Epithelial cell of esophagus (primary cell): ENCODE measurements at regions not wholly inside any gene's neighbourhood (a gene's known extent, or its start where the extent isn't known, plus 50 kb on each side); places are given as distances from the start of the nearest gene placed in this dataset.

Experiments used
- DNase-seq: peaks from one replicate; pipeline ENCODE4 v3.0.0; 2010; ENCODE audit warnings: low read depth
- H3K4me3 ChIP-seq: 2 replicates; pipeline ENCODE4 v1.5.1; 2011; ENCODE audit warnings: mild to moderate bottlenecking, low read length, control low read depth
- CTCF ChIP-seq: IDR thresholded peaks from 2 replicates; pipeline ENCODE4 v1.5.1; 2011; ENCODE audit warnings: low read depth, mild to moderate bottlenecking, low read length, control low read depth, inconsistent platforms; ENCODE audit not compliant: insufficient read depth; ENCODE audit errors: missing control alignments

DNA sequence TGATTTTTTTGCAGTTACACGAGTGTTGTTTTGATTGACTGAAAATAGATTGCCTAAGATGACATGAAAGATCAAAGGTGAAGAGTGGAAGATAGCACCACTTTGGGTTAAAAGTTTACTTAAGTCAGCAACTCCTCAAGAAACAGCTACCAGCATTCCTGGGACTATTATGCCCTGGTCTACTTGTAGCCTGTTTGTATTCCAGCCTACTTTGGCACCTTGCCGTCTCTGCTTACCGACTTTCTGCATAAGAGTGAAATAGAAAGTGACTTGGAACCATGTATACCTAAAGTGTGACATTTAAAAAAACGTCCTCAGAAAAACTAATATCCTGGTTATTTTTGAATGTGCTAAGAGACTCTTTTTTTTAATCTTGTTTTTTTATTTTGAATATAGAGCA is 631.5 kb upstream of the PTBP2 start:
- no peak for DNase-seq
- H3K4me3 ChIP-seq = no peak overlapping the region
- no peak for TF ChIP-seq CTCF

- H3K4me3 ChIP-seq = no peak overlapping the region
- TF ChIP-seq CTCF = no peak
- DNase-seq = no peak
Measured at GRCh38 chr1:96095849-96096612, 625.6 kb upstream of the PTBP2 start.

GRCh38 chr1:96096613-96097321 is 624.8 kb upstream of the PTBP2 start:
- H3K4me3 ChIP-seq = no peak overlapping the region
- TF ChIP-seq CTCF = no peak

DNA sequence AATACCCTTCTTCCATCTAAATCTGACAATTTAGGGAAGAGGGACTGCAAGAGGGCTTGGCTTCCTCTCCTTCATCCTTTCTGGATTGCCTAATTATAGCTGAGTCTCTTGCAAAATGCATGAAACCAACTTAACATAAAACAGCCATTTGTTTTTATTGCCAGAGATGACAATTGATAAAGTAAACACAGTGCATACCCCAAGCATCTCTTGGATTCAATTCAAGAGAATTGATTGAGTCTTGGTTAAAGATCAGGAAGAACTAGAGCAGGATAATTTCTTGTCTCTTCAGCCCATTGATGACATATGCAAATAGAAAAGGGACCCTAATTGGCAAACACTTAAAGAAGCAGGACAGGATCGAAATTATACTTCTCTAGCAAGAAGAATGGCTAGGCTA is 617.1 kb upstream of the PTBP2 start:
- DNase-seq = no peak
- TF ChIP-seq CTCF = no peak
- H3K4me3 ChIP-seq = no peak overlapping the region

More at GRCh38 chr1:96096613-96097321, 624.8 kb upstream of the PTBP2 start:
- DNase-seq = peak; percentile 66

GRCh38 chr1:96104906-96105305 is 616.7 kb upstream of the PTBP2 start:
- no peak for DNase-seq
- TF ChIP-seq CTCF = no peak
- H3K4me3 ChIP-seq = no peak overlapping the region

DNA sequence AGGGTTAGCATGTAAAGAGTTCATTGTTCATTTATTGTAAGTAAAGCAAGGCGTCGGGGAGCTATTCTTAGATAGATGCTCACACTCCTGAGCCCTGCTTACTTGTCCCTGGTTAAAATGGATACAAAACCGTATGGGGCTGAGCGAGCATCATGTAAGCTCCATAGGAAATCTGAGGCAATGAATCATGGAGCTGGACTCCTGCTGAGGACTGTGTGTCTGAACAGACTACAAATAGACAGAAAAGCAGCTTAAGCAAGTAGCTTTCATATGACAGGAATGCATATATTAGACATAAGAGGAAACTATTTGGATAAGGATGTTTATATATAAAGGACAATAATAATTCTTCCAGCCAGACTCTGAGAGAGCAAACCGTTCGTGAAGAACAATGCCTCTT is 604.9 kb upstream of the PTBP2 start:
- no peak overlapping the region for H3K4me3 ChIP-seq
- no peak for TF ChIP-seq CTCF
- DNase-seq = no peak
